HEK293T (cell line): ENCODE measurements at regions not wholly inside any gene's neighbourhood (a gene's known extent, or its start where the extent isn't known, plus 50 kb on each side); places are given as distances from the start of the nearest gene placed in this dataset.

Experiments
- HDGF ChIP-seq: fragments of 450-650 bp; IDR thresholded peaks from 2 replicates; pipeline ENCODE4 v1.6.1; 2017; ENCODE audit warnings: antibody characterized with exemption, borderline replicate concordance
- NFRKB ChIP-seq: fragments of 450-650 bp; IDR thresholded peaks from 2 replicates; pipeline ENCODE4 v1.6.1; 2016; ENCODE audit warnings: mild to moderate bottlenecking, moderate library complexity
- SP1 ChIP-seq: fragments of 450-650 bp; IDR thresholded peaks from 2 replicates; pipeline ENCODE4 v1.6.1; 2017

- TF ChIP-seq NFRKB (no peak), HDGF (no peak), SP1 (no peak)
Observed at GRCh38 chr2:18671363-18671762, 82.0 kb upstream of the NT5C1B start.
